ENCODE measurements at regions not wholly inside any gene's neighbourhood (a gene's known extent, or its start where the extent isn't known, plus 50 kb on each side); places are given as distances from the start of the nearest gene placed in this dataset.

GRCh38 chr12:87758271-87758670 lies 270.9 kb downstream of the C12orf50 start:
- no peak overlapping the region for H3K4me3 ChIP-seq (ENCODE audit: low read length)
- no peak for DNase-seq (ENCODE audit: low read depth)
- TF ChIP-seq, protein P1, sequence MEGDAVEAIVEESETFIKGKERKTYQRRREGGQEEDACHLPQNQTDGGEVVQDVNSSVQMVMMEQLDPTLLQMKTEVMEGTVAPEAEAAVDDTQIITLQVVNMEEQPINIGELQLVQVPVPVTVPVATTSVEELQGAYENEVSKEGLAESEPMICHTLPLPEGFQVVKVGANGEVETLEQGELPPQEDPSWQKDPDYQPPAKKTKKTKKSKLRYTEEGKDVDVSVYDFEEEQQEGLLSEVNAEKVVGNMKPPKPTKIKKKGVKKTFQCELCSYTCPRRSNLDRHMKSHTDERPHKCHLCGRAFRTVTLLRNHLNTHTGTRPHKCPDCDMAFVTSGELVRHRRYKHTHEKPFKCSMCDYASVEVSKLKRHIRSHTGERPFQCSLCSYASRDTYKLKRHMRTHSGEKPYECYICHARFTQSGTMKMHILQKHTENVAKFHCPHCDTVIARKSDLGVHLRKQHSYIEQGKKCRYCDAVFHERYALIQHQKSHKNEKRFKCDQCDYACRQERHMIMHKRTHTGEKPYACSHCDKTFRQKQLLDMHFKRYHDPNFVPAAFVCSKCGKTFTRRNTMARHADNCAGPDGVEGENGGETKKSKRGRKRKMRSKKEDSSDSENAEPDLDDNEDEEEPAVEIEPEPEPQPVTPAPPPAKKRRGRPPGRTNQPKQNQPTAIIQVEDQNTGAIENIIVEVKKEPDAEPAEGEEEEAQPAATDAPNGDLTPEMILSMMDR (conservative IDR thresholded peaks at IDR 0.05; ENCODE audit: low read length): no peak

DNA sequence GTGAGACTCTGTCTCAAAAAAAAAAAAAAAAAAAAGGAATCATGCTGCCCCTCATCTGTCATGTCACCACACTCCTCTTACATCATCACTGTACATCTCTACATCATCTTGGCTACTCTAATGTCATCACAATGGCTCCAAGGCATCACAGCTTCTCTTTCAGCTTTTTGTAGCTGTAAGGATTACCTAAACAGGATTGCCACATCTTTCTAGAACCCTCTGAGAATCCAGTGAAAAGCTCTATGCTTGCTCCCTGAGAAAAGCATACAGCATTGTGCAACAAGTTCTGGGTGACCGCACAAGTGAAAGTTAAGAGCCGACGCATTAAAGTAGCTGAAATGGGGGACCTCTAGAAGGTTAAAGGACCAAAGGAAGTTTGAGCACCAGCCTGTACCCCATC lies 272.5 kb downstream of the C12orf50 start:
- TF ChIP-seq, protein P1 (conservative IDR thresholded peaks at IDR 0.05; ENCODE audit: low read length): no peak
- DNase-seq (ENCODE audit: low read depth): no peak
- H3K4me3 ChIP-seq (ENCODE audit: low read length): no peak overlapping the region

DNA sequence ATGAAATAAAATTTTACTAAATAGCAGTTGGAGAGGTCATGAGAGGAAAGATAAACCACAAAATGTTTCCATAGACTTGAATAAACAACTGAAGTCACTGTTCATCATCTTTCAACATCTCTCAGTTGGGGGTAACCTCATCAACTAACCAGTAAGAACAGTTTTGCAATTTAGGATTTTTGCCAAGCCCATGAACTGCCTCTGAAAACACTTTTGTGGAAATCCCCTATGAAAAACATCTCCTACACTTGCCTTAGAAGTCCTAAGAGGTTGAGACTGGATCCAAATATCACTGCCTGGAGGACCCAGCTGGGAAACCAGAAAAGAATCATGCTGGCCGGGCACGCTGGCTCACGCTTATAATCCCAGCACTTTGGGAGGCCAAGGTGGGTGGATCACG lies 273.1 kb downstream of the C12orf50 start:
- H3K4me3 ChIP-seq (ENCODE audit: low read length): no peak overlapping the region
- TF ChIP-seq, protein P1 (conservative IDR thresholded peaks at IDR 0.05; ENCODE audit: low read length): no peak
- DNase-seq (ENCODE audit: low read depth): peak; percentile 38

DNA sequence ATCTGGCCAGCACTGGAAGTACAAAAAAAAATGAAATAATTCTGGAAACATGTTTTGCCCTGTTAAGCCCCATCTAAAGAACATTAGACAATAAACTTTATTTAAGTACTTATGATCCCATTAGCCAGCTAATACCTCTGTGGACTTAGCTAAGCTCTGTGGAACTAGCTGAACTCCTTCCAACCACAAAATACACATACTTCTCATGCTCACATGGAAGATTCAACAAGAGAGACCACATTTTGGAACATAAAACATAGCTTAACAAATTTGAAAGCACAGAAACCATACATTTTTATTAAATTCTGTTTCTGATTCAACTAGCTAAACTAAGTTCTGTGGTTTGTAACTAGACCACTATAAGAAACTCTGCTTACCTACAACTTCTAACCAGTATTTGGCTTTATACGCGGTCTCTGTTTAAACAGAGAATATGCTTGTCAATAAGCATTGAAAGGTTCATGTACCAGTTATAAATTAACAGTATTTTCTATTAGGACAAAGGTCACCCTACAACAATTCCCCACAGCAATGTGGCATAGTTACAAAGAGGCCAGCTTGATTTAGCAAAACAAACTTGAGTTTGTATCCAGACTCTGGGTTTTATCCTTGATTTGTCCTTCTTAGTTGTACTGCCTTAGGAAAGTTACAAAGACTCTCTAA lies 300.1 kb downstream of the C12orf50 start:
- no peak overlapping the region for H3K4me3 ChIP-seq (ENCODE audit: low read length)
- no peak for DNase-seq (ENCODE audit: low read depth)
- TF ChIP-seq, protein P1 (conservative IDR thresholded peaks at IDR 0.05; ENCODE audit: low read length): no peak

GRCh38 chr12:87720967-87721366 lies 308.2 kb downstream of the C12orf50 start:
- H3K4me3 ChIP-seq (ENCODE audit: low read length): no peak overlapping the region
- no peak for DNase-seq (ENCODE audit: low read depth)
- TF ChIP-seq, protein P1 (conservative IDR thresholded peaks at IDR 0.05; ENCODE audit: low read length): no peak

DNA sequence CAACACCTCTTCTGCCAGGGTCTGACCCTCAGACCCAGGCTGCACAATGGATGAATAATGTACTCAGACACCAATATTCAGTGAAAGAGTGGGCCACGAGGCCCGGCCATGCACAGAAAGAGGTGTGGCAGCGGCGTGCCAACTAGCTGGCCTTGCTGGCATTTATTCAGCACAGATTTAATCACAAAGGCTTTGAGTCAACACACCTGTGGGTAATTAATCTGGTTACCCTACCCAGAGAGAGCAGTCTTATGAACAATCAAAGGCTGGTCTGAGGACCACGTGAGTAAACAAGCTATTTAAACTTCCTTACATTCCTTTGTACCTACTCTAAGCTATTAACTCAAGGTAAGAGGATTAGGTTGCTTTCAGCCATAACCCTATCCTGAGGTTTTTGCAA lies 324.8 kb downstream of the C12orf50 start:
- no peak overlapping the region for H3K4me3 ChIP-seq (ENCODE audit: low read length)
- TF ChIP-seq, protein P1 (conservative IDR thresholded peaks at IDR 0.05; ENCODE audit: low read length): no peak
- no peak for DNase-seq (ENCODE audit: low read depth)

DNA sequence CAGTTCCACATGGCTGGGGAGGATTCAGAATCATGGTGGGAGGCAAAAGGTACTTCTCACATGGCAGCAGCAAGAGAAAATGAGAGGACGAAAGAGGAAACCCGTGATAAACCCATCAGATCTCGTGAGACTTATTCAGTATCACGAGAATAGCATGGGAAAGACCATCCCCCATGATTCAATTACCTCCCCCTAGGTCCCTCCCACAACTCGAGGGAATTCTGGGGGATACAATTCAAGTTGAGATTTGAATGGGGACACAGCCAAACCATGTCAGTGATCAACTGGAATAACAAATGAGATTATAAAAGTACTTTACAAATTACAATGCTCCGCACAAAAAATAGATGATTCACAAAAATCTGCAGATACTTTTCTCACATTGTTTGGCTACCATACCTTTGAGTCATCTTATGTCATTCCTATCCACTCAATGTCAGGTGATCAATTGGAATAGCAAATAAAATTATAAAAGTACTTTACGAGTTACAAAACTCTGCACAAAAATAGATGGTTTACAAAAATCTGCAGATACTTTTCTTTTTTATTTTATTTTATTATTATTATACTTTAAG lies 338.9 kb downstream of the C12orf50 start:
- TF ChIP-seq, protein P1 (conservative IDR thresholded peaks at IDR 0.05; ENCODE audit: low read length): no peak
- no peak for DNase-seq (ENCODE audit: low read depth)
- no peak overlapping the region for H3K4me3 ChIP-seq (ENCODE audit: low read length)

Data from AG10803 (cell line).